ENCODE measurements at regions not wholly inside any gene's neighbourhood (a gene's known extent, or its start where the extent isn't known, plus 50 kb on each side); places are given as distances from the start of the nearest gene placed in this dataset.
"Not testable (repeated sequence)": the region's sequence is repeated elsewhere in the genome, so short reads cannot be mapped to it uniquely, and the experiment has no call there.

GRCh38 chr6:81547149-81547548 is 205.3 kb downstream of the TENT5A start:
- no peaks in the 10 kb centered on the region for H3K4me1 Mint-ChIP-seq
- no peaks in the 10 kb centered on the region for H3K36me3 Mint-ChIP-seq (ENCODE audit: insufficient read depth)
- H3K27ac Mint-ChIP-seq (ENCODE audit: low read depth): no peak overlapping the region
- H3K4me3 Mint-ChIP-seq: no peak overlapping the region
- DNase-seq (ENCODE audit: low spot score in 2 of 2) (no peak), ATAC-seq (replicated peaks; ENCODE audit: extremely low read depth, poor library complexity, severe bottlenecking) (no peak)
- H3K27me3 Mint-ChIP-seq: no peaks in the 10 kb centered on the region
- H3K9me3 Mint-ChIP-seq: peaks cover 14% of the 10 kb centered on the region

GRCh38 chr6:81534934-81535465 is 217.5 kb downstream of the TENT5A start:
- Mint-ChIP-seq H3K27me3 (no peaks in the 10 kb centered on the region), H3K4me3 (no peak overlapping the region), H3K4me1 (no peaks in the 10 kb centered on the region), H3K36me3 (ENCODE audit: insufficient read depth) (no peaks in the 10 kb centered on the region), H3K27ac (ENCODE audit: low read depth) (no peak overlapping the region), H3K9me3 (peaks cover 16% of the 10 kb centered on the region)
- ATAC-seq (replicated peaks; ENCODE audit: extremely low read depth, poor library complexity, severe bottlenecking): no peak
- no peak for DNase-seq (ENCODE audit: low spot score in 2 of 2)

GRCh38 chr6:81531869-81532561 is 220.5 kb downstream of the TENT5A start:
- DNase-seq (ENCODE audit: low spot score in 2 of 2) (no peak), ATAC-seq (replicated peaks; ENCODE audit: extremely low read depth, poor library complexity, severe bottlenecking) (no peak)
- H3K27ac Mint-ChIP-seq (ENCODE audit: low read depth): no peak overlapping the region
- H3K36me3 Mint-ChIP-seq (ENCODE audit: insufficient read depth): peaks cover 2% of the 10 kb centered on the region
- peaks cover 19% of the 10 kb centered on the region for H3K9me3 Mint-ChIP-seq
- no peaks in the 10 kb centered on the region for H3K27me3 Mint-ChIP-seq
- no peaks in the 10 kb centered on the region for H3K4me1 Mint-ChIP-seq
- H3K4me3 Mint-ChIP-seq: no peak overlapping the region

GRCh38 chr6:81517455-81517854 is 235.0 kb downstream of the TENT5A start:
- Mint-ChIP-seq H3K36me3 (ENCODE audit: insufficient read depth) (no peaks in the 10 kb centered on the region), H3K27me3 (no peaks in the 10 kb centered on the region), H3K27ac (ENCODE audit: low read depth) (no peak overlapping the region), H3K4me1 (no peaks in the 10 kb centered on the region), H3K9me3 (peaks cover 20% of the 10 kb centered on the region), H3K4me3 (no peak overlapping the region)
- DNase-seq (ENCODE audit: low spot score in 2 of 2) (no peak), ATAC-seq (replicated peaks; ENCODE audit: extremely low read depth, poor library complexity, severe bottlenecking) (no peak)

GRCh38 chr6:81515562-81516453 is 236.7 kb downstream of the TENT5A start:
- DNase-seq (ENCODE audit: low spot score in 2 of 2): no peak

GRCh38 chr6:81514195-81514594 is 238.3 kb downstream of the TENT5A start:
- DNase-seq (ENCODE audit: low spot score in 2 of 2); H3K27ac Mint-ChIP-seq (ENCODE audit: low read depth); ATAC-seq (replicated peaks; ENCODE audit: extremely low read depth, poor library complexity, severe bottlenecking); H3K4me1 Mint-ChIP-seq; H3K36me3 Mint-ChIP-seq (ENCODE audit: insufficient read depth); H3K27me3 Mint-ChIP-seq; H3K4me3 Mint-ChIP-seq: not testable (repeated sequence)
- H3K9me3 Mint-ChIP-seq: peaks cover 13% of the 10 kb centered on the region

More at GRCh38 chr6:81515562-81516453, 236.7 kb downstream of the TENT5A start:
- no peak for ATAC-seq (replicated peaks; ENCODE audit: extremely low read depth, poor library complexity, severe bottlenecking)
- H3K4me3 Mint-ChIP-seq: no peak overlapping the region
- H3K36me3 Mint-ChIP-seq (ENCODE audit: insufficient read depth): no peaks in the 10 kb centered on the region
- no peaks in the 10 kb centered on the region for H3K4me1 Mint-ChIP-seq
- H3K27ac Mint-ChIP-seq (ENCODE audit: low read depth): no peak overlapping the region
- H3K9me3 Mint-ChIP-seq: peaks cover 20% of the 10 kb centered on the region
- H3K27me3 Mint-ChIP-seq: no peaks in the 10 kb centered on the region

- ATAC-seq (replicated peaks; ENCODE audit: extremely low read depth, poor library complexity, severe bottlenecking): no peak
- DNase-seq (ENCODE audit: low spot score in 2 of 2): no peak
- H3K27me3 Mint-ChIP-seq: no peaks in the 10 kb centered on the region
- H3K4me3 Mint-ChIP-seq: no peak overlapping the region
- H3K27ac Mint-ChIP-seq (ENCODE audit: low read depth): no peak overlapping the region
- peaks cover 13% of the 10 kb centered on the region for H3K9me3 Mint-ChIP-seq
- no peaks in the 10 kb centered on the region for H3K4me1 Mint-ChIP-seq
- no peaks in the 10 kb centered on the region for H3K36me3 Mint-ChIP-seq (ENCODE audit: insufficient read depth)
Observed at GRCh38 chr6:81511423-81511822, 241.1 kb downstream of the TENT5A start.

- Mint-ChIP-seq H3K9me3 (peaks cover 29% of the 10 kb centered on the region), H3K4me1 (no peaks in the 10 kb centered on the region), H3K27ac (ENCODE audit: low read depth) (no peak overlapping the region), H3K36me3 (ENCODE audit: insufficient read depth) (no peaks in the 10 kb centered on the region), H3K4me3 (no peak overlapping the region), H3K27me3 (no peaks in the 10 kb centered on the region)
- DNase-seq (ENCODE audit: low spot score in 2 of 2): no peak
- ATAC-seq (replicated peaks; ENCODE audit: extremely low read depth, poor library complexity, severe bottlenecking): no peak
Observed at GRCh38 chr6:81495999-81496398, 256.5 kb downstream of the TENT5A start.

GRCh38 chr6:81491454-81492101 is 260.9 kb downstream of the TENT5A start:
- DNase-seq (ENCODE audit: low spot score in 2 of 2) (no peak), ATAC-seq (replicated peaks; ENCODE audit: extremely low read depth, poor library complexity, severe bottlenecking) (no peak)
- Mint-ChIP-seq H3K4me1 (no peaks in the 10 kb centered on the region), H3K36me3 (ENCODE audit: insufficient read depth) (no peaks in the 10 kb centered on the region), H3K9me3 (peaks cover 17% of the 10 kb centered on the region), H3K27me3 (no peaks in the 10 kb centered on the region), H3K27ac (ENCODE audit: low read depth) (no peak overlapping the region), H3K4me3 (no peak overlapping the region)

- ATAC-seq (replicated peaks; ENCODE audit: extremely low read depth, poor library complexity, severe bottlenecking): no peak
- H3K4me3 Mint-ChIP-seq: no peak overlapping the region
- no peaks in the 10 kb centered on the region for H3K27me3 Mint-ChIP-seq
- peaks cover 9% of the 10 kb centered on the region for H3K9me3 Mint-ChIP-seq
- no peaks in the 10 kb centered on the region for H3K4me1 Mint-ChIP-seq
- no peaks in the 10 kb centered on the region for H3K36me3 Mint-ChIP-seq (ENCODE audit: insufficient read depth)
- H3K27ac Mint-ChIP-seq (ENCODE audit: low read depth): no peak overlapping the region
- DNase-seq (ENCODE audit: low spot score in 2 of 2): no peak
Observed at GRCh38 chr6:81487489-81487888, 265.0 kb downstream of the TENT5A start.

- Mint-ChIP-seq H3K4me1 (no peaks in the 10 kb centered on the region), H3K4me3 (no peak overlapping the region), H3K27me3 (no peaks in the 10 kb centered on the region), H3K36me3 (ENCODE audit: insufficient read depth) (no peaks in the 10 kb centered on the region), H3K27ac (ENCODE audit: low read depth) (no peak overlapping the region), H3K9me3 (peaks cover 9% of the 10 kb centered on the region)
- no peak for ATAC-seq (replicated peaks; ENCODE audit: extremely low read depth, poor library complexity, severe bottlenecking)
- DNase-seq (ENCODE audit: low spot score in 2 of 2): no peak
Observed at GRCh38 chr6:81486234-81486633, 266.2 kb downstream of the TENT5A start.

GRCh38 chr6:81485395-81485794 is 267.1 kb downstream of the TENT5A start:
- H3K4me1 Mint-ChIP-seq: no peaks in the 10 kb centered on the region
- H3K4me3 Mint-ChIP-seq: no peak overlapping the region
- ATAC-seq (replicated peaks; ENCODE audit: extremely low read depth, poor library complexity, severe bottlenecking) (no peak), DNase-seq (ENCODE audit: low spot score in 2 of 2) (no peak)
- peaks cover 9% of the 10 kb centered on the region for H3K9me3 Mint-ChIP-seq
- H3K36me3 Mint-ChIP-seq (ENCODE audit: insufficient read depth): no peaks in the 10 kb centered on the region
- H3K27ac Mint-ChIP-seq (ENCODE audit: low read depth): no peak overlapping the region
- no peaks in the 10 kb centered on the region for H3K27me3 Mint-ChIP-seq

Measured in central memory CD8-positive, alpha-beta T cell (primary cell).